Forelimb muscle (tissue), 1 donor: ENCODE measurements at regions not wholly inside any gene's neighbourhood (a gene's known extent, or its start where the extent isn't known, plus 50 kb on each side); places are given as distances from the start of the nearest gene placed in this dataset.

Source experiments
- DNase-seq: peaks from one replicate; pipeline ENCODE4 v3.0.0-alpha.2; 2013; ENCODE audit warnings: low read depth

DNA sequence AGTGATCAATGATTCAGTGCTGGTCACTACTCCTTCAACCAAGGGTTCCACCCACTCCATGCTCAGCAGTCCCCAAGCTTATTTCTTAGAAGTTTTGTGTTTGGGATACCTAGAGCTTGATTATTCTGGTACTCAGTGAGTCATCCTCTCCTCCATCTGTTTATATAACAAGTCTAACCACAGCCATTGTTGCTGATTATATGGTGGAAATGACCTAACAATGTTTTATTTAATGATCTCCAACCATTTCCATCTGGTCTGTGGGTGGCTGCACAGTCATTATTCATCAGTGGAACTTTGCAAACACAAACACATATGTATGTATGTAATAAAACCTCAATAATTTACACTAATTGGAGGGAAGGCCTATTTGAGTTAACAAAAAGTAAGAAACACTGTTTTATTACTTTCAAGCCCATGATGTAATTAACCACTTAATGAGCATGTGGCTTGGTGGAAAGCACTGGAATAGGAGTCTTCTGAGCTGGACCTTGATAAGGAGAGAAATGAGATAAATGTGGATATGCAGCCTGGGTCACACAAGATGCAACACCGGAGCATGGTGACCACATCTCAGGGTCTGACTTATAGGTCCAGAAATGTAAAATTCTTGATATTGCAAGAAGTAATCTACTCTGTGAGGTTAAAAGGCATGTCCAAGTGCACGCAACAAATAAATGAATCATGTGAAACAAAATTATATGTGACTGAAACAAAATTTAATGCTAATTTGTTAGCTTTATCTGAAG is 99.0 kb upstream of the WLS start:
- DNase-seq, result no peak

DNA sequence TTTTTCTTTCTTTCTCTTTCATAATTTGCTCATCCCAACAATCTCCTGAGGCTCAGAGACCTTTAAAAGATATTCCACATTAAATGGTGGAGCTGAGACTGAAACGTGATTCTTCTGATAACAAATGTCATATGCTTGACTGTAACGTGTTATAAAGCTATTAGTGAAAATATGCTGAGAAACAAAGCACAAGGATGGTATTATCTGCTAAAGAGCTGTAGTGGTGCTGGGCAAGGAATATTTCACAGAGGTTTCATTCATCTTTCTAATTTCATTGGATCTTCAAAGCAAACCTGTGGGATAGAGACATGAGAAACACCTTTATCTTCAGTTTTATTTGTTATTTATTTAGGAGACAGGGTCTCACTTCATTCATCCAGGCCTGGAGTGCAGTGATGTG is 98.1 kb upstream of the WLS start:
- no peak for DNase-seq

GRCh38 chr1:68329096-68329835 is 96.9 kb upstream of the WLS start:
- no peak for DNase-seq

GRCh38 chr1:68328490-68328889 is 96.2 kb upstream of the WLS start:
- DNase-seq, result no peak

GRCh38 chr1:68327414-68327813 is 95.1 kb upstream of the WLS start:
- DNase-seq, result no peak

- DNase-seq, result no peak
Observed at GRCh38 chr1:68326481-68326880, 94.2 kb upstream of the WLS start.

- DNase-seq, result no peak
Observed at GRCh38 chr1:68324316-68324715, 92.0 kb upstream of the WLS start.

- DNase-seq, result no peak
Observed at GRCh38 chr1:68322837-68323687, 90.7 kb upstream of the WLS start.

DNA sequence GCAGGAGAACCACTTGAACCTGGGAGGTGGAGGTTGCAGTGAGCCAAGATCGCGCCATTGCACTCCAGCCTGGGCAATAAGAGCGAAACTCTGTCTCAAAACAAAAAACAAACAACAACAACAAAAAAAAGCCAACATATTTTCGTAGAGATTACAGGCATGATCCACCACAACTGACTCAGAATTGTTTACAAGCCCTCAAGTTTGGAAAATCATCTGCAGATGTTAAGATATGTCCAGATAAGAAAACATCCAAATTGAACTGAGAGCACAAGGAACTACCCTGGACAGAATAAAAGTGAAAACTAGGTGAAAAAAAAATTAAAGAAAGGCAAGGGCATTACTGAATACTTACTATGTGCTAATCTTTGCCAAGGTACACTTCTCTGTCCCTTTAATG is 89.8 kb upstream of the WLS start:
- DNase-seq, result no peak

- no peak for DNase-seq
Observed at GRCh38 chr1:68321084-68321685, 88.9 kb upstream of the WLS start.

GRCh38 chr1:68320349-68320748 is 88.0 kb upstream of the WLS start:
- DNase-seq, result no peak

DNA sequence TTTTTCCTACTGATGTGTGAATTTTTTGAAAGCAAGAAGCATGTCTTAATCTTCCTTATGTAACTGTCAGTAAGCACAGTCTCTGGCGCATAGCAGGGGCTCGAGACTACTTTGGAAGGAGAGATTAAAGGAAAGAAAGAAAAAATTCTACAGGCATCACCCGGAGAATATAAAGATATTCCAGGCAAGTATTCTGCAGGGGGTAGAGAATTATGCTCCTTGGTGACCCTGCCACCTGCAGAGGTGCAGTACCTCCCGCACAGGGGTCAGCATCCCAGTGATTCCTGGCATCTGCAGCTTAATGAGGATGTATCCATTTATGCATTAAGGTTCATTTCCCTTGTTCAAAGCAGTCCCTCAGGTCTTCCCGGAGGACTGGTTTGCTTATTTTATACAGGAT is 87.6 kb upstream of the WLS start:
- no peak for DNase-seq

DNA sequence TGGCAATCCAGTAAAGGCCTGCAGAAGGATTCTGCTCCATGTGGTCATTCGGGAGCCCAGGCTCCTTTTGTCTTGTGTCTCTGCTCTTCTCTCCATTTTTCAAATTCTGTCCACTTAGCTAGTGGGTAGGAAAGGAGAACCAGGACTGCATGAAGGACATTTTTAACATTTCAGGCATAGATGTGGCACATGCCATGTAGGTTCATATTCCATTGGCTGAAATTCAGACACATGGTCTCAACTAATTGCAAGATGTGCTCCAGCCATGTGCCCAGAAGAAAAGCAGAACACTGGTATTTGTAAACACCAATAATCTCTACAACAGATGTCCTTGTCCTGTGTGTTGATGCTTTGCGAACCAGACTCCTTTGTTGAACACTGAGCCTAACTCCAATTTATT is 85.2 kb upstream of the WLS start:
- DNase-seq, result no peak

GRCh38 chr1:68314151-68314780 is 81.9 kb upstream of the WLS start:
- DNase-seq, result no peak

- DNase-seq, result no peak
Observed at GRCh38 chr1:68313735-68314134, 81.4 kb upstream of the WLS start.

DNA sequence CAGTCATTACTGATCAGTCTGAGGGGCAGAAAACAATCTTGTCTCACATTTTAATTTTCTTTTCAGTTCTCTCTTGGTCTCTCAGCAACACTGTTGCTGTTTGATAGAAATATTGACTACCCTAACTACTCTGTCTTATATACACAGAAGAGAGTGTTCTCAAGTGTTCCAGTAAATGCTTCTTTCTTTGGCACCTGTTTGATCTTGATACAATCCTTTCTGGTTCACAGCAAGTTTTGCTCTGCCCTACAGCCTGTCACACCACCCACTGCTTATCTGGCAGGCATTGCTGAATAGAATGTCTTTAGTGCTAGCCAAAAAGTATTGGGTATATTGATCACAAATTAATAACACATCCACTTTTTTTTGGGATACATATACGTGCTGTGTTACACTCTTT is 75.7 kb upstream of the WLS start:
- no peak for DNase-seq

- no peak for DNase-seq
Observed at GRCh38 chr1:68307378-68307787, 75.1 kb upstream of the WLS start.

DNA sequence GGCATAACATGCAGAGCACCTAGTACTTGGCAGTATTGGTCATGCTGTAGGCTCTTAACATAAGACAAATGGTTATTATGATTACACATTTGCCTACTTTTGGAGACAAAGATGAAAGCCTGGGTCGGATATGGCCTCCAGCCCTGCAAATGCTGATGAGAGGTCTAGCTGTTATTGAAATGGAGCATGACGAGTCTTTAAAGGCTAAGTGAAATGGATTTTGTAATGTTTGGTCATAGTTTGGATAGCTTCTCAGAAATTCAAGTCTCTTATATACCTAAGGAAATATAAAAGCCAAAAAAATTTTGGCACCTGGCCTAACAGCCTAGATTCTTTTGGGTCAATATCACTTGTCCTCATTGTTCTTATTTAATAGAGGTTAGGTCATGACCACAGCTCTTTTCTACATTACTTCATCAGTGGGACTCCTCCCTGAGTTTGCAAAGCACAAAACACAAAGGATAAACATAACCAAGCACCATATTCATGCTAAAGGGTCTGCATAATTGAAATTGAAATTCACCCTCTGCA is 69.2 kb upstream of the WLS start:
- no peak for DNase-seq

DNA sequence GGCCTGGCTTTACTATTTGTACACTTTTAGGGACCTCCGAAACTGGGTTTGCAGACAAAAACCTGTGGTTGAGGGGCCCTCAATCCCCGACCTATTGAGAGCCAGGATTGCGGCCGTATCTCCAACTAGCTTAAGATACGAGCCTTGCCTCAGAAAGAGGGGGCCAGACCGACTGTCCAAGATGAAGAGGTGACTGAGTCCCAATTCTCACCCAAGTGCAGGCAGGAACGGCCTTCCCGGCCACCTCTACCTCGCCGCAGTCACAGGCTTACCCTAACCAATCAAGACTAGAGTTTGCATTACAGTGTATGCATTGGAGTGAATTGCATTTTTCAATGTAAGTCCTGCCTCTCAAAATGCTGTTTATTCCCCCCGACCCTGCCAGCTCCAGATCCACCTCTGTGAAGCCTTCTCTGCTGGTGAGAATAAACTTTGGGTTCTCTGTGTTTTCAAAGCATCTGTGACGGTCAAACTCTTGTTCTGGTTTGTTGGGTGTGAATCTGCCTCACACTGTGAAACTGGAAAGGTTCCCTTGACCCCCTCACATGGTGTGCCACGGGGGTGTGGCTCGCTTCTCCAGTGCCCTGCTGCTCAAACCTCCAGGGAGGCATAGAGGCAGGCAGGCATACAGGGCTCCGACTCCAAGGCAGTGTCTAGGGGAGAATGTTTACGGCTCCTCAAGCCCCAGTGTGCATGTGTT is 62.2 kb upstream of the WLS start:
- no peak for DNase-seq

- no peak for DNase-seq
Observed at GRCh38 chr1:68293609-68294366, 61.5 kb upstream of the WLS start.
